ENCODE measurements at regions not wholly inside any gene's neighbourhood (a gene's known extent, or its start where the extent isn't known, plus 50 kb on each side); places are given as distances from the start of the nearest gene placed in this dataset.

GRCh38 chr10:117911684-117912083 lies 135.1 kb downstream of the RAB11FIP2 start:
- TF ChIP-seq EZH2 (IDR thresholded peaks at IDR 0.05) (no peak), POLR2AphosphoS5 (IDR thresholded peaks at IDR 0.05; ENCODE audit: borderline replicate concordance, low read depth, low read length) (no peak)
